ENCODE measurements at regions not wholly inside any gene's neighbourhood (a gene's known extent, or its start where the extent isn't known, plus 50 kb on each side); places are given as distances from the start of the nearest gene placed in this dataset.

DNA sequence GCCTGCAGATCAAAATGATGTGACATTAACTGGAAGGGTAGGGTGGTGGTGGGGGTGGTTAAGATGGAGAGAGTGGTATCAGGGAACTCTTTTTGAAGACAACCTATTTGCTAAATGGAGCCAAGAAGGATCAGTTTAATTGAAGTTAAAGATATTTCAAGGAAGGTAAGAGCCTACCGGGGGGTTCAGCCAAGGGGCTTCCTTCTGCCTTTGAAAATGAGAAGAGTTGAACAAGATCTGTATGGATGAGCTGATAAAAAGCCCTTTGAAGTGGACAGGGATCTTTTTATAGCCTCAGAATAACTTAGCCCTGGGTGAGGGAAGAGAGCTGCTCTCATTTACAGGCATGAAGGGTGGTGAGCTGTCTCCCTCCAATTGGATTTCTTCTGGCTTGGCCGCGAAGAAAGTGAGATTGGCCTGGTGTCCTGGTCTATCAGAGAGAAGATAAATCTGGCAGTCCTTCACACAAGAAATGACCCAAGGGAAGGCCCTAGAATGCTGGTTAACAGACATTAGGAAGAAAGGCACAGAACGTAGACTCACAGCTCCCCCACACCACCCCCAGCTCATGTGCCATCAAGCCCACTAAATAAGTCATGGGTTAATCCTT is 439.8 kb downstream of the TNS1 start:
- TF ChIP-seq, protein P1, sequence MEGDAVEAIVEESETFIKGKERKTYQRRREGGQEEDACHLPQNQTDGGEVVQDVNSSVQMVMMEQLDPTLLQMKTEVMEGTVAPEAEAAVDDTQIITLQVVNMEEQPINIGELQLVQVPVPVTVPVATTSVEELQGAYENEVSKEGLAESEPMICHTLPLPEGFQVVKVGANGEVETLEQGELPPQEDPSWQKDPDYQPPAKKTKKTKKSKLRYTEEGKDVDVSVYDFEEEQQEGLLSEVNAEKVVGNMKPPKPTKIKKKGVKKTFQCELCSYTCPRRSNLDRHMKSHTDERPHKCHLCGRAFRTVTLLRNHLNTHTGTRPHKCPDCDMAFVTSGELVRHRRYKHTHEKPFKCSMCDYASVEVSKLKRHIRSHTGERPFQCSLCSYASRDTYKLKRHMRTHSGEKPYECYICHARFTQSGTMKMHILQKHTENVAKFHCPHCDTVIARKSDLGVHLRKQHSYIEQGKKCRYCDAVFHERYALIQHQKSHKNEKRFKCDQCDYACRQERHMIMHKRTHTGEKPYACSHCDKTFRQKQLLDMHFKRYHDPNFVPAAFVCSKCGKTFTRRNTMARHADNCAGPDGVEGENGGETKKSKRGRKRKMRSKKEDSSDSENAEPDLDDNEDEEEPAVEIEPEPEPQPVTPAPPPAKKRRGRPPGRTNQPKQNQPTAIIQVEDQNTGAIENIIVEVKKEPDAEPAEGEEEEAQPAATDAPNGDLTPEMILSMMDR (conservative IDR thresholded peaks at IDR 0.05; ENCODE audit: low read length), result no peak
- TF ChIP-seq EZH2phosphoT487 (IDR thresholded peaks at IDR 0.05; ENCODE audit: borderline replicate concordance, low read depth, low read length), result no peak
